ENCODE measurements at regions not wholly inside any gene's neighbourhood (a gene's known extent, or its start where the extent isn't known, plus 50 kb on each side); places are given as distances from the start of the nearest gene placed in this dataset.
"Not testable (repeated sequence)": the region's sequence is repeated elsewhere in the genome, so short reads cannot be mapped to it uniquely, and the experiment has no call there.

GRCh38 chr3:139261754-139262586, 81.8 kb upstream of the MRPS22 start:
- in situ Hi-C loops (cut with HindIII; ENCODE audit: low sequenced_read_pairs) = no loop called here
- DNase-seq (ENCODE audit: low spot score) = no peak

GRCh38 chr3:139263798-139264197, 80.0 kb upstream of the MRPS22 start:
- DNase-seq (ENCODE audit: low spot score) = no peak
- in situ Hi-C loops (cut with HindIII; ENCODE audit: low sequenced_read_pairs) = no loop called here

- in situ Hi-C loops (cut with HindIII; ENCODE audit: low sequenced_read_pairs) = no loop called here
- DNase-seq (ENCODE audit: low spot score) = no peak
Measured at GRCh38 chr3:139264375-139264774, 79.4 kb upstream of the MRPS22 start.

GRCh38 chr3:139265131-139266016, 78.4 kb upstream of the MRPS22 start:
- in situ Hi-C loops (cut with HindIII; ENCODE audit: low sequenced_read_pairs) = no loop called here
- no peak for DNase-seq (ENCODE audit: low spot score)

GRCh38 chr3:139267300-139268246, 76.2 kb upstream of the MRPS22 start:
- in situ Hi-C loops (cut with HindIII; ENCODE audit: low sequenced_read_pairs) = no loop called here
- DNase-seq (ENCODE audit: low spot score) = no peak

GRCh38 chr3:139269984-139270383, 73.8 kb upstream of the MRPS22 start:
- in situ Hi-C loops (cut with HindIII; ENCODE audit: low sequenced_read_pairs) = no loop called here
- DNase-seq (ENCODE audit: low spot score) = no peak

GRCh38 chr3:139270652-139271051, 73.2 kb upstream of the MRPS22 start:
- DNase-seq (ENCODE audit: low spot score); in situ Hi-C loops (cut with HindIII; ENCODE audit: low sequenced_read_pairs): not testable (repeated sequence)

- no peak for DNase-seq (ENCODE audit: low spot score)
- in situ Hi-C loops (cut with HindIII; ENCODE audit: low sequenced_read_pairs) = no loop called here
Measured at GRCh38 chr3:139280027-139280671, 63.7 kb upstream of the MRPS22 start.

GRCh38 chr3:139281096-139281495, 62.7 kb upstream of the MRPS22 start:
- in situ Hi-C loops (cut with HindIII; ENCODE audit: low sequenced_read_pairs) = no loop called here
- no peak for DNase-seq (ENCODE audit: low spot score)

GRCh38 chr3:139281522-139282196, 62.2 kb upstream of the MRPS22 start:
- DNase-seq (ENCODE audit: low spot score) = no peak
- in situ Hi-C loops (cut with HindIII; ENCODE audit: low sequenced_read_pairs) = no loop called here

GRCh38 chr3:139283301-139283700, 60.5 kb upstream of the MRPS22 start:
- in situ Hi-C loops (cut with HindIII; ENCODE audit: low sequenced_read_pairs) = no loop called here
- no peak for DNase-seq (ENCODE audit: low spot score)

- DNase-seq (ENCODE audit: low spot score) = no peak
- in situ Hi-C loops (cut with HindIII; ENCODE audit: low sequenced_read_pairs) = no loop called here
Measured at GRCh38 chr3:139284221-139284620, 59.6 kb upstream of the MRPS22 start.

- in situ Hi-C loops (cut with HindIII; ENCODE audit: low sequenced_read_pairs) = no loop called here
- DNase-seq (ENCODE audit: low spot score) = no peak
Measured at GRCh38 chr3:139285691-139286090, 58.1 kb upstream of the MRPS22 start.

- in situ Hi-C loops (cut with HindIII; ENCODE audit: low sequenced_read_pairs) = no loop called here
- DNase-seq (ENCODE audit: low spot score) = no peak
Measured at GRCh38 chr3:139286241-139286640, 57.6 kb upstream of the MRPS22 start.

GRCh38 chr3:139286825-139287224, 57.0 kb upstream of the MRPS22 start:
- no peak for DNase-seq (ENCODE audit: low spot score)
- in situ Hi-C loops (cut with HindIII; ENCODE audit: low sequenced_read_pairs) = no loop called here

- in situ Hi-C loops (cut with HindIII; ENCODE audit: low sequenced_read_pairs) = no loop called here
- no peak for DNase-seq (ENCODE audit: low spot score)
Measured at GRCh38 chr3:139287557-139287956, 56.3 kb upstream of the MRPS22 start.

GRCh38 chr3:139288266-139288821, 55.5 kb upstream of the MRPS22 start:
- in situ Hi-C loops (cut with HindIII; ENCODE audit: low sequenced_read_pairs) = no loop called here
- DNase-seq (ENCODE audit: low spot score) = no peak
